K562 (cell line): ENCODE measurements at regions not wholly inside any gene's neighbourhood (a gene's known extent, or its start where the extent isn't known, plus 50 kb on each side); places are given as distances from the start of the nearest gene placed in this dataset.

Experiments used
- ATAC-seq: fragments of 200-7000 bp; cut with Tn5 transposase; 3 replicates; pipeline ENCODE4 v1.9.1; 2020; ENCODE audit warnings: moderate library complexity
- BruUV-seq: library from RNA; stranded (reverse); fragments of 400-500 nt; replicated peaks from 2 replicates; lab custom pipeline; 2021; lab: Mats Ljungman, UMichigan
- CTCF ChIA-PET: fragments of 300-600 bp; formaldehyde crosslinking; extraction: SDS; loops from one replicate; lab custom pipeline; 2021; ENCODE audit warnings: low intra/inter-chr PET ratio; lab: Yijun Ruan, JAX
- POLR2A ChIA-PET: fragments of 300-600, 350-650 bp; sonication (Branson Sonifier 250); formaldehyde crosslinking; extraction: SDS; loops from one replicate; lab custom pipeline; 2021; ENCODE audit warnings: antibody characterized with exemption, inconsistent platforms; lab: Yijun Ruan, JAX
- DNase-seq, 4 experiments: peaks; one replicate each; pipeline versions ENCODE4 v3.0.0 to v3.0.0-alpha.2; 2011 to 2018; ENCODE audit warnings: low spot score in 3 of 4, mixed read lengths in 3 of 4; ENCODE audit errors: extremely low read depth in 1 of 4
- FAIRE-seq: peaks from 2 replicates; lab custom pipeline; 2011; peaks lifted over from hg19 to GRCh38; lab: Jason Lieb, UNC
- H2AFZ ChIP-seq: 2 replicates; pipeline ENCODE4 v1.6.0; 2011; ENCODE audit warnings: low read depth, low read length, control low read depth, inconsistent platforms
- H3K27ac ChIP-seq: fragments of 200-600 bp; 3 replicates; pipeline ENCODE4 v1.8.0; 2011; ENCODE audit warnings: low read depth, mild to moderate bottlenecking, control low read depth, inconsistent platforms, low read length, moderate library complexity, mixed read lengths; ENCODE audit errors: extremely low read depth
- H3K27me3 ChIP-seq, 2 experiments: fragments of 300-600 bp in 1 of 2; 2 replicates in 1 of 2; 3 replicates in 1 of 2; pipeline versions ENCODE4 v1.6.0 to v1.8.0; 2011; ENCODE audit warnings: inconsistent platforms in 2 of 2, low read length in 2 of 2, mild to moderate bottlenecking in 1 of 2, mixed read lengths in 1 of 2, moderate library complexity in 1 of 2; ENCODE audit not compliant: control insufficient read depth in 2 of 2, insufficient read depth in 2 of 2
- H3K36me3 ChIP-seq: fragments of 300-600 bp; 3 replicates; pipeline ENCODE4 v1.8.0; 2011; ENCODE audit warnings: mild to moderate bottlenecking, low read length, inconsistent platforms; ENCODE audit not compliant: control insufficient read depth, insufficient read depth
- H3K4me1 ChIP-seq, 2 experiments: fragments of 200-600 bp in 1 of 2; replicated peaks in 1 of 2; 2 replicates in 1 of 2; 3 replicates in 1 of 2; pipeline versions ENCODE4 v1.5.1 to v1.8.0; 2011; ENCODE audit warnings: inconsistent platforms in 2 of 2, low read length in 2 of 2, mild to moderate bottlenecking in 1 of 2, mixed read lengths in 1 of 2, moderate library complexity in 1 of 2; ENCODE audit not compliant: control insufficient read depth in 2 of 2, insufficient read depth in 2 of 2
- H3K4me2 ChIP-seq: 2 replicates; pipeline ENCODE4 v1.6.1; 2011; ENCODE audit warnings: low read length, control low read depth, inconsistent platforms, mixed read lengths; ENCODE audit not compliant: insufficient read depth
- H3K4me3 ChIP-seq: fragments of 200-600 bp; sonication (generic), shearing (Covaris generic); 2 replicates; pipeline ENCODE4 v1.5.1; 2016; ENCODE audit warnings: control low read depth, inconsistent platforms
- H3K79me2 ChIP-seq: fragments of 200-600 bp; 3 replicates; pipeline ENCODE4 v1.8.0; 2011; ENCODE audit warnings: low read length, inconsistent platforms; ENCODE audit not compliant: control insufficient read depth, insufficient read depth
- H3K9ac ChIP-seq, 2 experiments: 2 replicates each; pipeline versions ENCODE4 v1.6.0 to v1.6.1; 2011; ENCODE audit warnings: low read depth in 2 of 2, low read length in 2 of 2, control low read depth in 1 of 2, inconsistent platforms in 1 of 2, mild to moderate bottlenecking in 1 of 2, mixed read lengths in 1 of 2; ENCODE audit not compliant: insufficient read depth in 1 of 2
- H3K9me1 ChIP-seq: one replicate; pipeline ENCODE4 v1.6.0; 2011; ENCODE audit warnings: inconsistent platforms, mild to moderate bottlenecking, low read length, moderate library complexity; ENCODE audit not compliant: control insufficient read depth, insufficient read depth
- H3K9me3 ChIP-seq: replicated peaks from 2 replicates; pipeline ENCODE4 v1.5.1; 2011; ENCODE audit warnings: low read depth, low read length, inconsistent platforms; ENCODE audit not compliant: control insufficient read depth, insufficient read depth
- H4K20me1 ChIP-seq: replicated peaks from 2 replicates; pipeline ENCODE4 v1.6.1; 2011; ENCODE audit warnings: low read length, inconsistent platforms, mixed read lengths; ENCODE audit not compliant: control insufficient read depth, insufficient read depth
- MLX ChIP-seq, 2 experiments: fragments of 450-650 bp in 1 of 2; sonication (generic) in 1 of 2; formaldehyde crosslinking; conservative IDR thresholded peaks; 2 replicates each; pipeline versions ENCODE4 v1.4.0 to v1.8.1; 2020 to 2022; ENCODE audit warnings: mild to moderate bottlenecking in 1 of 2, missing genetic modification reagents in 1 of 2
- RBM15 ChIP-seq: fragments of 200-400 bp; formaldehyde crosslinking; IDR thresholded peaks from 2 replicates; pipeline ENCODE4 v1.6.1; 2018; ENCODE audit warnings: mild to moderate bottlenecking, low read length, moderate library complexity; ENCODE audit not compliant: insufficient read depth
- TFE3 ChIP-seq: fragments of 450-650 bp; formaldehyde crosslinking; IDR thresholded peaks from 2 replicates; pipeline ENCODE4 v1.4.0; 2020; ENCODE audit warnings: mild to moderate bottlenecking, mixed read lengths
- ZNF766 ChIP-seq: fragments of 200-800 bp; sonication (Bioruptor generic); conservative IDR thresholded peaks from 2 replicates; pipeline ENCODE4 v1.6.1; 2016; ENCODE audit warnings: missing genetic modification characterization, missing compliant biosample characterization
- WGBS: fragments of 100-300 bp; shearing (Covaris generic); methylation state at CpG from one replicate; pipeline ENCODE4 v1.1.6; 2016; ENCODE audit warnings: low coverage, mixed read lengths; ENCODE audit not compliant: insufficient coverage; ENCODE audit errors: missing lambda C conversion rate; 5-methylcytosine and 5-hydroxymethylcytosine counted together
- in situ Hi-C: fragments of 300-500 bp; cut with MboI; formaldehyde crosslinking; loops from 4 replicates; pipeline ENCODE4 v1.15.0; 2018; ENCODE audit warnings: inconsistent platforms, mixed read lengths
- intact Hi-C: fragments of 100-400 bp; cut with micrococcal nuclease; formaldehyde crosslinking; loops from 2 replicates; pipeline ENCODE4 v1.14.2; 2022

GRCh38 chr6:92586236-92586977, 833.0 kb downstream of the EPHA7 start:
- H3K9ac ChIP-seq = no peak overlapping the region
- H3K9me3 ChIP-seq = no peaks in the 10 kb centered on the region
- ChIA-PET POLR2A (interaction anchor here (0.6 kb wide), 1 partner anchor 9 kb away, joined by 3 read pairs; no protein-coding TSS in a partner anchor), CTCF (no interaction called here)
- H3K27ac ChIP-seq = no peak overlapping the region
- intact Hi-C loops (no loop called here), in situ Hi-C loops (no loop called here)
- no peaks in the 10 kb centered on the region for H3K79me2 ChIP-seq
- BruUV-seq = no TSS peak
- no peaks in the 10 kb centered on the region for H3K27me3 ChIP-seq
- no peak overlapping the region for H3K4me3 ChIP-seq
- ATAC-seq (no peak), DNase-seq (no peak), FAIRE-seq (no peak)
- no peak overlapping the region for H2AFZ ChIP-seq
- H3K36me3 ChIP-seq = no peaks in the 10 kb centered on the region
- WGBS = 0% methylated on average over 8 of the region's 8 CpGs
- no peaks in the 10 kb centered on the region for H3K4me1 ChIP-seq
- H4K20me1 ChIP-seq = no peaks in the 10 kb centered on the region
- TF ChIP-seq TFE3 (CRISPR knock-in tag) = peak; percentile 81
- no peak for TF ChIP-seq ZNF766 (CRISPR knock-in tag)
- TF ChIP-seq RBM15 = no peak
- TF ChIP-seq MLX (CRISPR knock-in tag; conservative IDR thresholded peaks at IDR 0.05) = no peak
- H3K4me2 ChIP-seq = no peak overlapping the region
- no peaks in the 10 kb centered on the region for H3K9me1 ChIP-seq
